HCT116 (cell line): ENCODE measurements at regions not wholly inside any gene's neighbourhood (a gene's known extent, or its start where the extent isn't known, plus 50 kb on each side); places are given as distances from the start of the nearest gene placed in this dataset.

Experiments
- ATAC-seq: fragments of 200-7000 bp; cut with Tn5 transposase; 2 replicates; pipeline ENCODE4 v1.9.1; 2020; ENCODE audit warnings: mild to moderate bottlenecking, moderate library complexity
- BruUV-seq: library from RNA; stranded (reverse); fragments of 400-500 nt; replicated peaks from 2 replicates; lab custom pipeline; 2021; lab: Mats Ljungman, UMichigan
- CTCF ChIA-PET: fragments of 300-600 bp; sonication (Branson Sonifier 250); formaldehyde crosslinking; loops from one replicate; lab custom pipeline; 2021; ENCODE audit warnings: antibody characterized with exemption; lab: Charles Lee
- POLR2A ChIA-PET: fragments of 300-600, 350-600 bp; sonication (Branson Sonifier 250); formaldehyde crosslinking; loops from one replicate; lab custom pipeline; 2021; ENCODE audit warnings: antibody characterized with exemption; lab: Charles Lee
- RAD21 ChIA-PET, 2 experiments: fragments of 300-600 bp; sonication (Branson Sonifier 250); formaldehyde crosslinking; loops; one replicate each; lab custom pipeline; 2023; ENCODE audit warnings: low total read pairs in 2 of 2; ENCODE audit not compliant: uncharacterized antibody in 2 of 2, unreplicated experiment in 2 of 2, low non-redundant PET in 1 of 2; lab: Charles Lee
- DNase-seq: peaks from one replicate; pipeline ENCODE4 v3.0.0-alpha.2; 2010; ENCODE audit warnings: low read depth, low spot score
- H2AFZ ChIP-seq: fragments of 200-600 bp; shearing (Covaris generic), sonication (generic); 2 replicates; pipeline ENCODE4 v1.6.1; 2017; ENCODE audit warnings: low read depth, mixed run types, mixed read lengths, antibody characterized with exemption, low read length; ENCODE audit not compliant: poor library complexity, severe bottlenecking
- H3K27ac ChIP-seq: 2 replicates; pipeline ENCODE4 v1.5.1; 2012; ENCODE audit warnings: low read depth, low read length
- H3K27me3 ChIP-seq: fragments of 200-600 bp; sonication (generic); 2 replicates; pipeline ENCODE4 v1.6.1; 2016; ENCODE audit warnings: mixed run types, low read length, mixed read lengths; ENCODE audit not compliant: insufficient read depth
- H3K36me3 ChIP-seq, 2 experiments: fragments of 200-500 bp in 1 of 2; fragments of 200-600 bp in 1 of 2; sonication (Bioruptor generic) in 1 of 2; sonication (generic) in 1 of 2; 2 replicates each; pipeline versions ENCODE4 v1.5.1 to v1.6.1; 2014 to 2016; ENCODE audit warnings: low read length in 2 of 2, inconsistent platforms in 1 of 2, mixed read lengths in 1 of 2, mixed run types in 1 of 2; ENCODE audit not compliant: insufficient read depth in 2 of 2, control insufficient read depth in 1 of 2
- H3K4me1 ChIP-seq, 2 experiments: fragments of 200-600 bp in 1 of 2; sonication (generic) in 1 of 2; 2 replicates each; pipeline versions ENCODE4 v1.5.1 to v1.6.1; 2012 to 2017; ENCODE audit warnings: low read length in 2 of 2, inconsistent platforms in 1 of 2, mild to moderate bottlenecking in 1 of 2, mixed read lengths in 1 of 2, mixed run types in 1 of 2, moderate library complexity in 1 of 2; ENCODE audit not compliant: insufficient read depth in 2 of 2, control insufficient read depth in 1 of 2
- H3K4me2 ChIP-seq: fragments of 200-600 bp; sonication (generic); 2 replicates; pipeline ENCODE4 v1.6.1; 2017; ENCODE audit warnings: mixed run types, low read length, mixed read lengths
- H3K4me3 ChIP-seq, 2 experiments: fragments of 200-600 bp in 1 of 2; sonication (generic) in 1 of 2; replicated peaks in 1 of 2; 2 replicates each; pipeline ENCODE4 v1.5.1; 2011 to 2016; ENCODE audit warnings: low read length in 2 of 2, control low read depth in 1 of 2, low read depth in 1 of 2, mild to moderate bottlenecking in 1 of 2, mixed read lengths in 1 of 2, mixed run types in 1 of 2
- H3K79me2 ChIP-seq: fragments of 200-600 bp; sonication (generic); 2 replicates; pipeline ENCODE4 v1.6.1; 2017; ENCODE audit warnings: mild to moderate bottlenecking, mixed run types, low read length, moderate library complexity, mixed read lengths; ENCODE audit not compliant: insufficient read depth
- H3K9ac ChIP-seq: fragments of 200-600 bp; sonication (generic); 2 replicates; pipeline ENCODE4 v1.6.1; 2016; ENCODE audit warnings: low read length, mixed read lengths
- H3K9me2 ChIP-seq: fragments of 200-600 bp; sonication (generic), shearing (Covaris generic); 2 replicates; pipeline ENCODE4 v1.6.1; 2017; ENCODE audit warnings: mixed run types, mild to moderate bottlenecking, moderate library complexity; ENCODE audit not compliant: insufficient read depth
- H3K9me3 ChIP-seq, 2 experiments: fragments of 200-500 bp in 1 of 2; fragments of 200-600 bp in 1 of 2; sonication (Bioruptor generic) in 1 of 2; sonication (generic) in 1 of 2; 2 replicates each; pipeline ENCODE4 v1.6.1; 2014 to 2017; ENCODE audit warnings: low read length in 2 of 2, mixed read lengths in 2 of 2, inconsistent platforms in 1 of 2, low read depth in 1 of 2, mild to moderate bottlenecking in 1 of 2, mixed run types in 1 of 2, moderate library complexity in 1 of 2; ENCODE audit not compliant: control insufficient read depth in 1 of 2, insufficient read depth in 1 of 2
- H4K20me1 ChIP-seq: fragments of 200-600 bp; sonication (generic), shearing (Covaris generic); 2 replicates; pipeline ENCODE4 v1.6.1; 2017; ENCODE audit warnings: mixed run types, mild to moderate bottlenecking, moderate library complexity; ENCODE audit not compliant: insufficient read depth
- CBX3 ChIP-seq: IDR thresholded peaks from 2 replicates; pipeline ENCODE4 v1.6.1; 2012; ENCODE audit warnings: low read depth
- CTCF ChIP-seq, 3 experiments: fragments of 200-600 bp in 1 of 3; sonication (generic) in 1 of 3; IDR thresholded peaks in 2 of 3; conservative IDR thresholded peaks in 1 of 3; 2 replicates each; pipeline ENCODE4 v1.5.1; 2012 to 2017; ENCODE audit warnings: low read depth in 2 of 3, low read length in 2 of 3, antibody characterized with exemption in 1 of 3, borderline replicate concordance in 1 of 3, control low read depth in 1 of 3, mild to moderate bottlenecking in 1 of 3, mixed read lengths in 1 of 3, mixed run types in 1 of 3, moderate library complexity in 1 of 3; ENCODE audit not compliant: insufficient read depth in 1 of 3
- EGR1 ChIP-seq: IDR thresholded peaks from 2 replicates; pipeline ENCODE4 v1.6.1; 2012; ENCODE audit warnings: low read depth
- EZH2 ChIP-seq: fragments of 200-600 bp; sonication (generic); IDR thresholded peaks from 2 replicates; pipeline ENCODE4 v1.6.1; 2017; ENCODE audit warnings: antibody characterized with exemption, mixed run types
- FOSL1 ChIP-seq: IDR thresholded peaks from 2 replicates; pipeline ENCODE4 v1.6.1; 2012; ENCODE audit warnings: low read depth
- JUND ChIP-seq: IDR thresholded peaks from 2 replicates; pipeline ENCODE4 v1.6.1; 2012
- POLR2A ChIP-seq: IDR thresholded peaks from 2 replicates; pipeline ENCODE4 v1.7.0; 2011; ENCODE audit warnings: borderline replicate concordance; ENCODE audit not compliant: insufficient read depth, insufficient read length; ENCODE audit errors: extremely low read depth
- RAD21 ChIP-seq: IDR thresholded peaks from 2 replicates; pipeline ENCODE4 v1.6.1; 2012; ENCODE audit warnings: low read depth, mild to moderate bottlenecking
- SIN3A ChIP-seq: IDR thresholded peaks from 2 replicates; pipeline ENCODE4 v1.6.1; 2012; ENCODE audit warnings: low read depth
- SP1 ChIP-seq: IDR thresholded peaks from 2 replicates; pipeline ENCODE4 v1.6.1; 2012; ENCODE audit warnings: low read depth
- SRF ChIP-seq: IDR thresholded peaks from 2 replicates; pipeline ENCODE4 v1.6.1; 2012; ENCODE audit warnings: low read depth
- YY1 ChIP-seq: IDR thresholded peaks from 2 replicates; pipeline ENCODE4 v1.6.1; 2011; ENCODE audit warnings: low read length, low read depth, moderate library complexity, mild to moderate bottlenecking; ENCODE audit not compliant: insufficient replicate concordance; ENCODE audit errors: extremely low read depth
- ZFX ChIP-seq: fragments of 450-650 bp; IDR thresholded peaks from 2 replicates; pipeline ENCODE4 v1.6.1; 2017
- ZNF274 ChIP-seq: fragments of 200-500 bp; sonication (Bioruptor generic); IDR thresholded peaks from 2 replicates; pipeline ENCODE4 v1.6.1; 2014; ENCODE audit warnings: mild to moderate bottlenecking, low read depth, low read length, inconsistent platforms
- intact Hi-C: fragments of 100-400 bp; cut with micrococcal nuclease; formaldehyde crosslinking; loops from 2 replicates; pipeline ENCODE4 v1.10.0; 2022
- TF ChIP-seq, protein P1 (sequence below): IDR thresholded peaks from 2 replicates; pipeline ENCODE4 v1.6.1; 2012
- TF ChIP-seq, protein P2 (sequence below): IDR thresholded peaks from 2 replicates; pipeline ENCODE4 v1.6.1; 2012; ENCODE audit warnings: low read depth
- TF ChIP-seq, protein P3 (sequence below): IDR thresholded peaks from 2 replicates; pipeline ENCODE4 v1.6.1; 2012

DNA sequence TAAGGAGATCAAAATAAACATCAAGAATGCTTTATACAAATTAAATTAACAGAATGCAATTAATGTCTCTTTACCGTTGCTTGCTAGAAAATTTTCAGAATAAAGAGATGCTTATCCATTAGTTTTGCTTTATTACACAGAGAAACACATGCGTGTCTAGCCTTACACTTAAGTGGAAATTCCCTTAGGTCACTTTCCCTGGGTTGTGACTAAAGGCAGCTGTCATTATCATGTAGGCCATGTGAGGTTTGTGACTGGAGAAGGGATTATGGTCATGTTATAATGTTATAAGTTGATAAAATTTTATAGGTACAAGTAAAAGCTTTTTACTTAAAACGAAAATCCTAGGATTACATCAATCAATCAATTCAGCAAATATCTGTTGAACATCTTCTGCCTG is 121.0 kb downstream of the KCNRG start:
- BruUV-seq = no TSS peak
- CTCF ChIA-PET = no interaction called here

DNA sequence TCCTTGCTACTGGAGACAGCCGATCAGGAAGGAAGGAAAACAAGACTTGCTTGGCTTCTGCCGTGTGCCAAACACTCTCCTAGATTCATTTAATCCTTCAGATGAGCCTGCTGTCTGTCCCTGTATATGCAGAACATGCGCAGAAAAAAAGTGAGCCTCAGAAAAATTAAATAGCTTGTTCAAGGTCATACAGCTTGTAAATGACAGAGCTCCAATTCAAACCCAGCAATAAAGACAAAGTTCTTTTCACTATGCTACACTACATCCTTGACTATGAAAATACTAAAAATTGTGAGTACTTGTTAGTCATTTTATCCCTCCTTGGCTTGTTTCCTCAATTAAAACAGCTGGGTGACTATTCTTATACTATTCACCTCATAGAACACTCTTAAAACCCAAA is 121.4 kb downstream of the KCNRG start:
- Histone ChIP-seq H2AFZ (no peak overlapping the region), H3K9ac (no peak overlapping the region), H3K4me3 (no peak overlapping the region), H3K9me3 (no peaks in the 10 kb centered on the region), H3K9me2 (no peaks in the 10 kb centered on the region), H3K27ac (no peak overlapping the region), H3K4me1 (no peaks in the 10 kb centered on the region), H4K20me1 (no peaks in the 10 kb centered on the region), H3K27me3 (no peaks in the 10 kb centered on the region), H3K36me3 (no peaks in the 10 kb centered on the region), H3K79me2 (no peaks in the 10 kb centered on the region), H3K4me2 (no peak overlapping the region)
- ATAC-seq (no peak), DNase-seq (no peak)
- RAD21 ChIA-PET = no interaction called here
- intact Hi-C loops = no loop called here
- BruUV-seq = no TSS peak
- CTCF ChIA-PET = no interaction called here
- POLR2A ChIA-PET = no interaction called here
- TF ChIP-seq RAD21 (no peak), ZNF274 (no peak), SP1 (no peak), FOSL1 (no peak), EGR1 (no peak), CTCF (IDR thresholded peaks at IDR 0.05 in 2 of 3, conservative IDR thresholded peaks at IDR 0.05 in 1 of 3; ENCODE audit: borderline replicate concordance in 1 of 3, insufficient read depth in 1 of 3, low read depth in 2 of 3, low read length in 2 of 3) (no peak), YY1 (no peak), SIN3A (no peak), SRF (no peak)
- TF ChIP-seq, protein P1, sequence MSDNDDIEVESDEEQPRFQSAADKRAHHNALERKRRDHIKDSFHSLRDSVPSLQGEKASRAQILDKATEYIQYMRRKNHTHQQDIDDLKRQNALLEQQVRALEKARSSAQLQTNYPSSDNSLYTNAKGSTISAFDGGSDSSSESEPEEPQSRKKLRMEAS = no peak
- TF ChIP-seq, protein P2, sequence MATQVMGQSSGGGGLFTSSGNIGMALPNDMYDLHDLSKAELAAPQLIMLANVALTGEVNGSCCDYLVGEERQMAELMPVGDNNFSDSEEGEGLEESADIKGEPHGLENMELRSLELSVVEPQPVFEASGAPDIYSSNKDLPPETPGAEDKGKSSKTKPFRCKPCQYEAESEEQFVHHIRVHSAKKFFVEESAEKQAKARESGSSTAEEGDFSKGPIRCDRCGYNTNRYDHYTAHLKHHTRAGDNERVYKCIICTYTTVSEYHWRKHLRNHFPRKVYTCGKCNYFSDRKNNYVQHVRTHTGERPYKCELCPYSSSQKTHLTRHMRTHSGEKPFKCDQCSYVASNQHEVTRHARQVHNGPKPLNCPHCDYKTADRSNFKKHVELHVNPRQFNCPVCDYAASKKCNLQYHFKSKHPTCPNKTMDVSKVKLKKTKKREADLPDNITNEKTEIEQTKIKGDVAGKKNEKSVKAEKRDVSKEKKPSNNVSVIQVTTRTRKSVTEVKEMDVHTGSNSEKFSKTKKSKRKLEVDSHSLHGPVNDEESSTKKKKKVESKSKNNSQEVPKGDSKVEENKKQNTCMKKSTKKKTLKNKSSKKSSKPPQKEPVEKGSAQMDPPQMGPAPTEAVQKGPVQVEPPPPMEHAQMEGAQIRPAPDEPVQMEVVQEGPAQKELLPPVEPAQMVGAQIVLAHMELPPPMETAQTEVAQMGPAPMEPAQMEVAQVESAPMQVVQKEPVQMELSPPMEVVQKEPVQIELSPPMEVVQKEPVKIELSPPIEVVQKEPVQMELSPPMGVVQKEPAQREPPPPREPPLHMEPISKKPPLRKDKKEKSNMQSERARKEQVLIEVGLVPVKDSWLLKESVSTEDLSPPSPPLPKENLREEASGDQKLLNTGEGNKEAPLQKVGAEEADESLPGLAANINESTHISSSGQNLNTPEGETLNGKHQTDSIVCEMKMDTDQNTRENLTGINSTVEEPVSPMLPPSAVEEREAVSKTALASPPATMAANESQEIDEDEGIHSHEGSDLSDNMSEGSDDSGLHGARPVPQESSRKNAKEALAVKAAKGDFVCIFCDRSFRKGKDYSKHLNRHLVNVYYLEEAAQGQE = no peak
- TF ChIP-seq, protein P3, sequence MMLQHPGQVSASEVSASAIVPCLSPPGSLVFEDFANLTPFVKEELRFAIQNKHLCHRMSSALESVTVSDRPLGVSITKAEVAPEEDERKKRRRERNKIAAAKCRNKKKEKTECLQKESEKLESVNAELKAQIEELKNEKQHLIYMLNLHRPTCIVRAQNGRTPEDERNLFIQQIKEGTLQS = no peak

More for the DNA sequence above, 121.0 kb downstream of the KCNRG start:
- intact Hi-C loops = no loop called here
- Histone ChIP-seq H3K4me2 (no peak overlapping the region), H3K4me1 (peaks cover 0 to 1% of the 10 kb centered on the region in 2 experiments; a peak in 2 of 4 replicates), H3K4me3 (no peak overlapping the region), H3K9me2 (no peaks in the 10 kb centered on the region), H3K9ac (no peak overlapping the region), H2AFZ (no peak overlapping the region), H3K36me3 (no peaks in the 10 kb centered on the region), H3K27me3 (0 out of 2 replicates have a peak, but pooled peaks cover 3% of the 10 kb centered on the region), H3K27ac (no peak overlapping the region), H4K20me1 (no peaks in the 10 kb centered on the region)
- DNase-seq (no peak), ATAC-seq (no peak)
- POLR2A ChIA-PET = no interaction called here
- TF ChIP-seq ZNF274 = no peak
- TF ChIP-seq POLR2A = no peak
- TF ChIP-seq SP1 = no peak
- TF ChIP-seq EZH2 = no peak
- TF ChIP-seq, protein P3 = no peak
- no peak for TF ChIP-seq JUND
- no peak for TF ChIP-seq ZFX
- no peak for TF ChIP-seq CBX3
- no peak for TF ChIP-seq RAD21
- TF ChIP-seq, all 23 proteins: peak for 0
- Histone ChIP-seq H3K9me3 (no peaks in the 10 kb centered on the region), H3K79me2 (no peaks in the 10 kb centered on the region)
- RAD21 ChIA-PET = no interaction called here
